B cell (primary cell): ENCODE measurements at regions not wholly inside any gene's neighbourhood (a gene's known extent, or its start where the extent isn't known, plus 50 kb on each side); places are given as distances from the start of the nearest gene placed in this dataset.

Experiments used
- ATAC-seq: fragments of 200-7000 bp; cut with Tn5 transposase; one replicate; pipeline ENCODE4 v1.10.0; 2021; ENCODE audit warnings: low read depth, mild to moderate bottlenecking, moderate number of reproducible peaks, moderate library complexity
- CTCF ChIA-PET: fragments of 350-600 bp; sonication (Branson Sonifier 250); formaldehyde crosslinking; loops from one replicate; lab custom pipeline; 2021; ENCODE audit warnings: antibody characterized with exemption, inconsistent platforms; lab: Charles Lee
- POLR2A ChIA-PET: fragments of 350-600 bp; sonication (Branson Sonifier 250); formaldehyde crosslinking; loops from one replicate; lab custom pipeline; 2021; ENCODE audit warnings: antibody characterized with exemption; lab: Charles Lee
- DNase-seq: peaks from one replicate; pipeline ENCODE4 v3.0.0; 2013
- H2AFZ ChIP-seq: 2 replicates; pipeline ENCODE4 v1.6.1; 2012; ENCODE audit warnings: mild to moderate bottlenecking, low read depth, low read length; ENCODE audit not compliant: insufficient read depth, poor library complexity, severe bottlenecking
- H3K27ac ChIP-seq, 2 donors: 1 replicate in 1 of 2; 2 replicates in 1 of 2; pipeline ENCODE4 v1.5.1; 2012 to 2013; ENCODE audit warnings: low read length in 2 of 2, mild to moderate bottlenecking in 2 of 2, moderate library complexity in 1 of 2
- H3K27me3 ChIP-seq, 4 experiments: fragments of 200-600 bp in 1 of 4; sonication (generic) in 1 of 4; replicated peaks in 1 of 4; 1 replicate in 2 of 4; 2 replicates in 2 of 4; pipeline versions ENCODE4 v1.6.1 to v1.7.0; 2013 to 2016; ENCODE audit warnings: low read length in 3 of 4, mild to moderate bottlenecking in 2 of 4, mixed read lengths in 1 of 4, moderate library complexity in 1 of 4; ENCODE audit not compliant: insufficient read depth in 4 of 4, control insufficient read depth in 3 of 4; ENCODE audit errors: control extremely low read depth in 1 of 4
- H3K36me3 ChIP-seq, 2 experiments: replicated peaks in 1 of 2; 1 replicate in 1 of 2; 2 replicates in 1 of 2; pipeline versions ENCODE4 v1.6.1 to v1.7.1; 2013; ENCODE audit warnings: low read length in 1 of 2; ENCODE audit not compliant: insufficient read depth in 2 of 2, control insufficient read depth in 1 of 2; ENCODE audit errors: control extremely low read depth in 1 of 2, extremely low read depth in 1 of 2
- H3K4me1 ChIP-seq, 2 donors: fragments of 200-600 bp in 1 of 2; sonication (generic) in 1 of 2; 1 replicate in 1 of 2; 2 replicates in 1 of 2; pipeline versions ENCODE4 v1.5.1 to v1.6.1; 2013 to 2017; ENCODE audit warnings: low read length in 2 of 2; ENCODE audit not compliant: control insufficient read depth in 2 of 2, insufficient read depth in 2 of 2
- H3K4me2 ChIP-seq: replicated peaks from 2 replicates; pipeline ENCODE3; 2012; ENCODE audit warnings: mild to moderate bottlenecking, low read depth, low read length; ENCODE audit not compliant: poor library complexity, severe bottlenecking
- H3K4me3 ChIP-seq, 5 experiments: fragments of 200-600 bp in 1 of 5; sonication (generic) in 1 of 5; 1 replicate in 3 of 5; 2 replicates in 2 of 5; pipeline versions ENCODE4 v1.5.1 to v1.7.0; 2011 to 2016; ENCODE audit warnings: low read length in 4 of 5, mild to moderate bottlenecking in 4 of 5, low read depth in 2 of 5, control low read depth in 1 of 5, moderate library complexity in 1 of 5; ENCODE audit not compliant: insufficient read depth in 1 of 5; ENCODE audit errors: control extremely low read depth in 1 of 5, extremely low read depth in 1 of 5
- H3K79me2 ChIP-seq: fragments of 200-600 bp; sonication (generic); one replicate; pipeline ENCODE4 v1.6.0; 2016; ENCODE audit warnings: low read length; ENCODE audit not compliant: control insufficient read depth, insufficient read depth
- H3K9ac ChIP-seq: fragments of 200-600 bp; sonication (generic); 2 replicates; pipeline ENCODE4 v1.6.1; 2017; ENCODE audit warnings: mild to moderate bottlenecking, low read length, moderate library complexity
- H3K9me3 ChIP-seq, 3 donors: one replicate each; pipeline versions ENCODE4 v1.6.1 to v1.7.1; 2013; ENCODE audit warnings: low read length in 2 of 3; ENCODE audit not compliant: control insufficient read depth in 2 of 3, insufficient read depth in 1 of 3; ENCODE audit errors: control extremely low read depth in 1 of 3
- H4K20me1 ChIP-seq: 2 replicates; pipeline ENCODE4 v1.6.0; 2012; ENCODE audit warnings: mild to moderate bottlenecking, low read length; ENCODE audit not compliant: insufficient read depth, control insufficient read depth, poor library complexity, severe bottlenecking
- H3K27ac Mint-ChIP-seq: one replicate; pipeline ENCODE4 v1.8.0; 2021; ENCODE audit warnings: mixed read lengths
- H3K27me3 Mint-ChIP-seq: one replicate; pipeline ENCODE4 v1.8.0; 2021; ENCODE audit warnings: mixed read lengths
- H3K4me1 Mint-ChIP-seq: one replicate; pipeline ENCODE4 v1.8.0; 2021; ENCODE audit warnings: mixed read lengths
- H3K4me3 Mint-ChIP-seq: one replicate; pipeline ENCODE4 v1.8.0; 2021; ENCODE audit warnings: mixed read lengths
- H3K9me3 Mint-ChIP-seq: one replicate; pipeline ENCODE4 v1.8.0; 2022; ENCODE audit warnings: mixed read lengths; ENCODE audit not compliant: insufficient read depth
- CTCF ChIP-seq: fragments of 200-600 bp; IDR thresholded peaks from one replicate; pipeline ENCODE4 v1.8.0; 2022; ENCODE audit warnings: antibody characterized with exemption, mild to moderate bottlenecking
- EZH2 ChIP-seq: IDR thresholded peaks from 2 replicates; pipeline ENCODE4 v1.6.1; 2012; ENCODE audit warnings: borderline replicate concordance, low read depth, mild to moderate bottlenecking, moderate library complexity, low read length; ENCODE audit not compliant: insufficient read depth, poor library complexity, severe bottlenecking
- WGBS: methylation state at CpG from one replicate; pipeline ENCODE4 v1.1.5; 2013; ENCODE audit warnings: missing lambda C conversion rate; ENCODE audit not compliant: insufficient coverage; 5-methylcytosine and 5-hydroxymethylcytosine counted together
- intact Hi-C: fragments of 100-400 bp; cut with micrococcal nuclease; formaldehyde crosslinking; loops from one replicate; pipeline ENCODE4 v1.10.0; 2022

GRCh38 chr2:164090533-164090932 is 354.7 kb upstream of the FIGN start:
- H2AFZ ChIP-seq = no peak overlapping the region
- no CpG with 5 or more reads among the region's 3 CpGs for WGBS
- TF ChIP-seq CTCF (no peak), EZH2 (no peak)
- H3K27ac ChIP-seq = no peak overlapping the region
- Mint-ChIP-seq H3K9me3 (no peaks in the 10 kb centered on the region), H3K4me1 (no peaks in the 10 kb centered on the region), H3K4me3 (no peak overlapping the region), H3K27me3 (no peaks in the 10 kb centered on the region), H3K27ac (no peak overlapping the region)
- H4K20me1 ChIP-seq = no peaks in the 10 kb centered on the region
- ChIA-PET CTCF (no interaction called here), POLR2A (no interaction called here)
- no peaks in the 10 kb centered on the region for H3K36me3 ChIP-seq
- no peaks in the 10 kb centered on the region for H3K9me3 ChIP-seq
- no peak overlapping the region for H3K9ac ChIP-seq
- intact Hi-C loops = no loop called here
- H3K79me2 ChIP-seq = no peaks in the 10 kb centered on the region
- no peaks in the 10 kb centered on the region for H3K4me1 ChIP-seq
- DNase-seq = no peak
- no peak overlapping the region for H3K4me2 ChIP-seq
- no peak for ATAC-seq
- H3K4me3 ChIP-seq = no peak overlapping the region
- H3K27me3 ChIP-seq = no peaks in the 10 kb centered on the region

GRCh38 chr2:164084066-164084465 is 348.3 kb upstream of the FIGN start:
- no peaks in the 10 kb centered on the region for H3K36me3 ChIP-seq
- Mint-ChIP-seq H3K4me3 (no peak overlapping the region), H3K9me3 (no peaks in the 10 kb centered on the region), H3K4me1 (no peaks in the 10 kb centered on the region), H3K27me3 (no peaks in the 10 kb centered on the region), H3K27ac (no peak overlapping the region)
- H3K27me3 ChIP-seq = no peaks in the 10 kb centered on the region
- no peaks in the 10 kb centered on the region for H3K9me3 ChIP-seq
- H3K4me2 ChIP-seq = no peak overlapping the region
- no peaks in the 10 kb centered on the region for H3K79me2 ChIP-seq
- no peak overlapping the region for H3K4me3 ChIP-seq
- WGBS = 100% methylated on average over 1 of the region's 2 CpGs
- ATAC-seq (no peak), DNase-seq (no peak)
- intact Hi-C loops = no loop called here
- H3K4me1 ChIP-seq = no peaks in the 10 kb centered on the region
- POLR2A ChIA-PET = no interaction called here
- H3K9ac ChIP-seq = no peak overlapping the region
- no peaks in the 10 kb centered on the region for H4K20me1 ChIP-seq
- H3K27ac ChIP-seq = no peak overlapping the region
- CTCF ChIA-PET = no interaction called here
- TF ChIP-seq EZH2 (no peak), CTCF (no peak)
- H2AFZ ChIP-seq = no peak overlapping the region
